ENCODE measurements at regions not wholly inside any gene's neighbourhood (a gene's known extent, or its start where the extent isn't known, plus 50 kb on each side); places are given as distances from the start of the nearest gene placed in this dataset.

GRCh38 chr13:33721724-33722123 lies 96.2 kb upstream of the RFC3 start:
- no peak for TF ChIP-seq EZH2phosphoT487 (IDR thresholded peaks at IDR 0.05; ENCODE audit: low read length)
- TF ChIP-seq, protein P1, sequence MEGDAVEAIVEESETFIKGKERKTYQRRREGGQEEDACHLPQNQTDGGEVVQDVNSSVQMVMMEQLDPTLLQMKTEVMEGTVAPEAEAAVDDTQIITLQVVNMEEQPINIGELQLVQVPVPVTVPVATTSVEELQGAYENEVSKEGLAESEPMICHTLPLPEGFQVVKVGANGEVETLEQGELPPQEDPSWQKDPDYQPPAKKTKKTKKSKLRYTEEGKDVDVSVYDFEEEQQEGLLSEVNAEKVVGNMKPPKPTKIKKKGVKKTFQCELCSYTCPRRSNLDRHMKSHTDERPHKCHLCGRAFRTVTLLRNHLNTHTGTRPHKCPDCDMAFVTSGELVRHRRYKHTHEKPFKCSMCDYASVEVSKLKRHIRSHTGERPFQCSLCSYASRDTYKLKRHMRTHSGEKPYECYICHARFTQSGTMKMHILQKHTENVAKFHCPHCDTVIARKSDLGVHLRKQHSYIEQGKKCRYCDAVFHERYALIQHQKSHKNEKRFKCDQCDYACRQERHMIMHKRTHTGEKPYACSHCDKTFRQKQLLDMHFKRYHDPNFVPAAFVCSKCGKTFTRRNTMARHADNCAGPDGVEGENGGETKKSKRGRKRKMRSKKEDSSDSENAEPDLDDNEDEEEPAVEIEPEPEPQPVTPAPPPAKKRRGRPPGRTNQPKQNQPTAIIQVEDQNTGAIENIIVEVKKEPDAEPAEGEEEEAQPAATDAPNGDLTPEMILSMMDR (IDR thresholded peaks at IDR 0.05; ENCODE audit: low read length) = no peak
